ENCODE measurements at regions not wholly inside any gene's neighbourhood (a gene's known extent, or its start where the extent isn't known, plus 50 kb on each side); places are given as distances from the start of the nearest gene placed in this dataset.

GRCh38 chr18:59760212-59760611 lies 63.0 kb upstream of the CCBE1 start:
- DNase-seq (ENCODE audit: low read depth in 4 of 4, low spot score in 1 of 4), result no peak

DNA sequence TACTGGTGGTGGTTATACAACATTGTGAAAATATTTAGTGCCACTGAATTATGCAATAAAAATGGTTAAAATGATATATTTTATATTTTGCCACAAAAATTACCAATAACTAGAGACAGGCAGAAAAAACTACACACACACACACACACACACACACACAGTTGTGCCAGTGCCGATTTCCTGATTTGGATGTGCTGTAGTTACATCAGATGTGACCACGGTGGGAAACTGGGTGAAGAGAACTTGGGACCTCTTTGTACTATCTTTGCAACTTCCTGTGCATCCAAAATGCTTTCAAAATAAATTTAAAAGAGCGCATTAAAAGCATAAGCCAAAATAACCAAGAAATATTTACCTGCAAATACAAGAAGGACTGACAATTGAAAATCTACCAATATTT lies 61.6 kb upstream of the CCBE1 start:
- no peak for DNase-seq (ENCODE audit: low read depth in 4 of 4, low spot score in 1 of 4)

GRCh38 chr18:59758106-59758505 lies 60.9 kb upstream of the CCBE1 start:
- DNase-seq (ENCODE audit: low read depth in 4 of 4, low spot score in 1 of 4), result no peak

- DNase-seq (ENCODE audit: low read depth in 4 of 4, low spot score in 1 of 4), result no peak
These were observed 55.4 kb upstream of the CCBE1 start for GRCh38 chr18:59752666-59753065.

- DNase-seq (ENCODE audit: low read depth in 4 of 4, low spot score in 1 of 4), result no peak
These were observed 54.0 kb upstream of the CCBE1 start for GRCh38 chr18:59751186-59751585.

DNA sequence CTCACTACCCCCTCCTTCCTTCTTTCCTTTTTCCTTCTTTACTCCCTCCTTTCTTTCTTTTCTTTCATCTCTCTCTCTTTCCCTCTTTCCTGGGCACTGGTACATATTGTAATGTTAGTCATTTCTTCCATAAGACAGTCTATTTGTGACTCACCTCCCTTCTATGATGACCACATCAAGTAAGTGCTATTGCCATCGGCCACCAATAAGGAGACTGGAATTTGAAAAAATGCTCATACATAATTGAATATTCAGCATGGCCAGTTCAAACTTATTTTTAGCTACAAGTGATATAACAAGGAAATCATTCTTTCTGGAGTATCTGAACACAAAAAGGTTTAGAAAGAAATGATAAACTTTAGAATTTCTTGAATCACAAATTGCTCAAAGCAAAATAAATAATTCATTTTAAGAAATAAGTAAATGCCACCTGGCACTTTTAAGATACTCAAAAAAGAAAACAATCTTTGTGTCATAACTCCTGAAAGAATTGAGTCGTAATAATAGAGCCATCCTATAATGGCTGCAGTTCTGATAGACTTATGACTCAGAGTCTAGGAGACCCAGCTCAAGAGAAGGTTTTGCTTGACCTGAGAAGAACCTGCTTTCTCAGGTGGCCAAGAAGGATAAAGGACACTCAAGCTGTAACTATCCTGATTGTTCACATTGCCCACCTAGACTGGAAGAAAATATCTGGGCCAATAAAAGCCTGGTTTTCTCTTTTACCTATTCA lies 51.6 kb upstream of the CCBE1 start:
- no peak for DNase-seq (ENCODE audit: low read depth in 4 of 4, low spot score in 1 of 4)

Measured in stimulated activated CD4-positive, alpha-beta T cell treated with anti-CD3 and anti-CD28 coated beads, Interleukin-1b, Interleukin-23, amount 100 ng/mL, for 24 hours (primary cell).